HepG2 (cell line): ENCODE measurements at regions not wholly inside any gene's neighbourhood (a gene's known extent, or its start where the extent isn't known, plus 50 kb on each side); places are given as distances from the start of the nearest gene placed in this dataset.

ENCODE experiments used
- AHR ChIP-seq: IDR thresholded peaks from 2 replicates; pipeline ENCODE4 v1.6.1; 2018; ENCODE audit warnings: missing genetic modification reagents, missing compliant biosample characterization
- ASH2L ChIP-seq: fragments of 300-600, 200-600 bp; sonication (generic); IDR thresholded peaks from 2 replicates; pipeline ENCODE4 v1.7.0; 2017; ENCODE audit warnings: low read depth, mild to moderate bottlenecking, moderate library complexity, mixed read lengths, low read length; ENCODE audit not compliant: insufficient read length
- E2F5 ChIP-seq: sonication (generic); formaldehyde crosslinking; conservative IDR thresholded peaks from 2 replicates; pipeline ENCODE4 v1.4.0; 2020; ENCODE audit warnings: missing genetic modification reagents
- EEA1 ChIP-seq: sonication (generic); formaldehyde crosslinking; IDR thresholded peaks from 2 replicates; pipeline ENCODE4 v1.5.1; 2020; ENCODE audit warnings: mild to moderate bottlenecking, missing genetic modification reagents, borderline replicate concordance
- HNF1A ChIP-seq, 2 experiments: sonication (generic) in 1 of 2; formaldehyde crosslinking in 1 of 2; IDR thresholded peaks; 2 replicates each; pipeline versions ENCODE4 v1.4.0 to v1.6.1; 2016 to 2020; ENCODE audit warnings: borderline replicate concordance in 1 of 2, low read depth in 1 of 2, mild to moderate bottlenecking in 1 of 2, missing genetic modification reagents in 1 of 2
- IRF1 ChIP-seq: sonication (generic); formaldehyde crosslinking; IDR thresholded peaks from 2 replicates; pipeline ENCODE4 v1.4.0; 2020; ENCODE audit warnings: low read depth, mild to moderate bottlenecking, missing genetic modification reagents
- NFE2L1 ChIP-seq: sonication (generic); formaldehyde crosslinking; IDR thresholded peaks from 2 replicates; pipeline ENCODE4 v1.4.0; 2020; ENCODE audit warnings: missing genetic modification reagents, mild to moderate bottlenecking, borderline replicate concordance
- NR2F6 ChIP-seq, 2 experiments: IDR thresholded peaks; 2 replicates each; pipeline ENCODE4 v1.6.1; 2016; ENCODE audit warnings: antibody characterized with exemption in 1 of 2, mild to moderate bottlenecking in 1 of 2
- SOX13 ChIP-seq, 3 experiments: fragments of 450-650 bp in 1 of 3; sonication (generic) in 1 of 3; formaldehyde crosslinking in 1 of 3; IDR thresholded peaks in 2 of 3; conservative IDR thresholded peaks in 1 of 3; 2 replicates each; pipeline versions ENCODE4 v1.5.0 to v1.6.1; 2016 to 2020; ENCODE audit warnings: antibody characterized with exemption in 1 of 3, mild to moderate bottlenecking in 1 of 3, missing compliant biosample characterization in 1 of 3, missing genetic modification reagents in 1 of 3, moderate library complexity in 1 of 3
- ZFYVE20 ChIP-seq: sonication (generic); formaldehyde crosslinking; IDR thresholded peaks from 2 replicates; pipeline ENCODE4 v1.8.0; 2023; ENCODE audit warnings: low read depth, mild to moderate bottlenecking, moderate library complexity, missing genetic modification reagents, borderline replicate concordance
- ZMAT5 ChIP-seq: sonication (generic); formaldehyde crosslinking; IDR thresholded peaks from 2 replicates; pipeline ENCODE4 v1.5.0; 2020; ENCODE audit warnings: mild to moderate bottlenecking, low read depth, missing genetic modification reagents, borderline replicate concordance
- ZNF367 ChIP-seq: sonication (generic); formaldehyde crosslinking; IDR thresholded peaks from 2 replicates; pipeline ENCODE4 v1.4.0; 2020; ENCODE audit warnings: missing genetic modification reagents, borderline replicate concordance
- ZNF839 ChIP-seq: sonication (generic); formaldehyde crosslinking; IDR thresholded peaks from 2 replicates; pipeline ENCODE4 v1.4.0; 2020; ENCODE audit warnings: missing genetic modification reagents, mild to moderate bottlenecking, borderline replicate concordance

GRCh38 chr3:152050903-152051302, 177.5 kb downstream of the SUCNR1 start (continued):
- TF ChIP-seq HNF1A (IDR thresholded peaks at IDR 0.05; ENCODE audit: low read depth) (0 out of 2 replicates have a peak, but pooled peaks have one; percentile 26), HNF1A (CRISPR knock-in tag; IDR thresholded peaks at IDR 0.05; ENCODE audit: borderline replicate concordance) (no peak), ZNF839 (CRISPR knock-in tag) (no peak), E2F5 (CRISPR knock-in tag) (no peak), ZFYVE20 (CRISPR knock-in tag) (no peak), NFE2L1 (CRISPR knock-in tag) (no peak), ZMAT5 (CRISPR knock-in tag) (no peak), ZNF367 (CRISPR knock-in tag) (no peak), AHR (CRISPR knock-in tag) (no peak), EEA1 (CRISPR knock-in tag) (no peak), IRF1 (no peak), NR2F6 (IDR thresholded peaks at IDR 0.05) (0 out of 2 replicates have a peak, but pooled peaks have one; percentile 17), NR2F6 (CRISPR knock-in tag; IDR thresholded peaks at IDR 0.05) (no peak), SOX13 (IDR thresholded peaks at IDR 0.05) (no peak), SOX13 (CRISPR knock-in tag; conservative IDR thresholded peaks at IDR 0.05 in 1 of 2, IDR thresholded peaks at IDR 0.05 in 1 of 2) (peak in 1 of 2 experiments; percentile 21; a peak in 1 of 4 replicates), ASH2L (no peak)
